Keratinocyte (primary cell): ENCODE measurements at regions not wholly inside any gene's neighbourhood (a gene's known extent, or its start where the extent isn't known, plus 50 kb on each side); places are given as distances from the start of the nearest gene placed in this dataset.

Source experiments
- DNase-seq: peaks from one replicate; pipeline ENCODE4 v3.0.0-alpha.2; 2011; ENCODE audit warnings: low read depth, missing footprints, low spot score
- FAIRE-seq: peaks from 2 replicates; lab custom pipeline; 2011; peaks lifted over from hg19 to GRCh38; lab: Jason Lieb, UNC
- H2AFZ ChIP-seq: 2 replicates; pipeline ENCODE4 v1.6.0; 2012; ENCODE audit warnings: low read length, control low read depth, inconsistent platforms; ENCODE audit not compliant: control insufficient read depth
- H3K27ac ChIP-seq: 2 replicates; pipeline ENCODE4 v1.5.1; 2011; ENCODE audit warnings: low read length; ENCODE audit not compliant: control insufficient read depth, insufficient read depth
- H3K27me3 ChIP-seq: 3 replicates; pipeline ENCODE4 v1.6.0; 2011; ENCODE audit warnings: low read length; ENCODE audit not compliant: control insufficient read depth, insufficient read depth; ENCODE audit errors: extremely low read depth
- H3K36me3 ChIP-seq, 2 experiments: 2 replicates in 1 of 2; 3 replicates in 1 of 2; pipeline ENCODE4 v1.5.1; 2011; ENCODE audit warnings: low read length in 2 of 2, mild to moderate bottlenecking in 1 of 2; ENCODE audit not compliant: control insufficient read depth in 2 of 2, insufficient read depth in 2 of 2; ENCODE audit errors: extremely low read depth in 1 of 2
- H3K4me1 ChIP-seq: 3 replicates; pipeline ENCODE4 v1.5.1; 2011; ENCODE audit warnings: low read length; ENCODE audit not compliant: control insufficient read depth, insufficient read depth; ENCODE audit errors: extremely low read depth
- H3K4me2 ChIP-seq: 3 replicates; pipeline ENCODE4 v1.6.0; 2011; ENCODE audit warnings: low read depth, low read length; ENCODE audit not compliant: control insufficient read depth, insufficient read depth; ENCODE audit errors: extremely low read depth
- H3K4me3 ChIP-seq, 3 experiments: fragments of 200-600 bp in 1 of 3; sonication (generic) in 1 of 3; 2 replicates in 2 of 3; 3 replicates in 1 of 3; pipeline ENCODE4 v1.5.1; 2011 to 2016; ENCODE audit warnings: low read length in 3 of 3, mild to moderate bottlenecking in 3 of 3, control low read depth in 2 of 3, inconsistent platforms in 1 of 3, low read depth in 1 of 3, mixed read lengths in 1 of 3, mixed run types in 1 of 3, moderate library complexity in 1 of 3; ENCODE audit not compliant: control insufficient read depth in 2 of 3, insufficient read depth in 2 of 3; ENCODE audit errors: extremely low read depth in 1 of 3
- H3K79me2 ChIP-seq: 2 replicates; pipeline ENCODE4 v1.6.0; 2012; ENCODE audit warnings: low read length; ENCODE audit not compliant: control insufficient read depth, insufficient read depth
- H3K9ac ChIP-seq: 3 replicates; pipeline ENCODE4 v1.6.0; 2011; ENCODE audit warnings: low read length; ENCODE audit not compliant: control insufficient read depth, insufficient read depth; ENCODE audit errors: extremely low read depth
- H3K9me1 ChIP-seq: 3 replicates; pipeline ENCODE4 v1.6.0; 2011; ENCODE audit warnings: low read length; ENCODE audit not compliant: control insufficient read depth, insufficient read depth; ENCODE audit errors: extremely low read depth
- H3K9me3 ChIP-seq: 2 replicates; pipeline ENCODE4 v1.5.1; 2012; ENCODE audit warnings: low read depth, low read length; ENCODE audit not compliant: control insufficient read depth
- H4K20me1 ChIP-seq: 3 replicates; pipeline ENCODE4 v1.6.0; 2011; ENCODE audit warnings: low read length; ENCODE audit not compliant: control insufficient read depth, insufficient read depth; ENCODE audit errors: extremely low read depth
- CTCF ChIP-seq, 3 experiments: IDR thresholded peaks in 1 of 3; conservative IDR thresholded peaks in 1 of 3; optimal IDR thresholded peaks in 1 of 3; 2 replicates in 2 of 3; 3 replicates in 1 of 3; pipeline versions ENCODE3 to v1.5.1; 2011; ENCODE audit warnings: low read length in 3 of 3, mild to moderate bottlenecking in 3 of 3, moderate library complexity in 2 of 3, control low read depth in 1 of 3, inconsistent platforms in 1 of 3; ENCODE audit not compliant: insufficient read depth in 2 of 3; ENCODE audit errors: extremely low read depth in 1 of 3
- EZH2 ChIP-seq: IDR thresholded peaks from one replicate; pipeline ENCODE4 v1.6.1; 2012; ENCODE audit warnings: inconsistent platforms, mild to moderate bottlenecking, low read length, moderate library complexity
- dilution Hi-C: fragments of 300-500 bp; cut with MboI; formaldehyde crosslinking; loops from one replicate; pipeline ENCODE4 v1.7.0; 2020; ENCODE audit warnings: low sequenced_read_pairs; ENCODE audit not compliant: extremely low pct_ligation_motif_present

GRCh38 chrX:131746491-131746968 lies 202.7 kb downstream of the OR13H1 start:
- Histone ChIP-seq H3K36me3 (no peaks in the 10 kb centered on the region), H3K9me1 (no peaks in the 10 kb centered on the region), H2AFZ (peak overlapping the region; percentile 89), H3K27me3 (no peaks in the 10 kb centered on the region), H4K20me1 (no peaks in the 10 kb centered on the region), H3K79me2 (no peaks in the 10 kb centered on the region), H3K4me3 (peak overlapping the region; percentile 54 to 71 (median 56)), H3K4me2 (peak overlapping the region; percentile 65), H3K9me3 (no peaks in the 10 kb centered on the region), H3K4me1 (peaks cover 5% of the 10 kb centered on the region), H3K9ac (peak overlapping the region; percentile 61), H3K27ac (peak overlapping the region; percentile 54)
- DNase-seq (no peak), FAIRE-seq (no peak)
- dilution Hi-C loops = no loop called here
- TF ChIP-seq EZH2 = no peak
- peak; percentile 21 to 56 (median 43) for TF ChIP-seq CTCF (optimal IDR thresholded peaks at IDR 0.05 in 1 of 3, IDR thresholded peaks at IDR 0.05 in 1 of 3, conservative IDR thresholded peaks at IDR 0.05 in 1 of 3; ENCODE audit: extremely low read depth in 1 of 3, insufficient read depth in 2 of 3, low read length in 3 of 3)

GRCh38 chrX:131747173-131747572 lies 203.3 kb downstream of the OR13H1 start:
- dilution Hi-C loops = no loop called here
- H3K9ac ChIP-seq = peak overlapping the region; percentile 61
- H4K20me1 ChIP-seq = no peaks in the 10 kb centered on the region
- no peaks in the 10 kb centered on the region for H3K9me1 ChIP-seq
- H3K36me3 ChIP-seq = no peaks in the 10 kb centered on the region
- no peak for DNase-seq
- no peaks in the 10 kb centered on the region for H3K27me3 ChIP-seq
- peak; percentile 39 to 64 (median 60) for TF ChIP-seq CTCF (optimal IDR thresholded peaks at IDR 0.05 in 1 of 3, IDR thresholded peaks at IDR 0.05 in 1 of 3, conservative IDR thresholded peaks at IDR 0.05 in 1 of 3; ENCODE audit: extremely low read depth in 1 of 3, insufficient read depth in 2 of 3, low read length in 3 of 3)
- no peak for TF ChIP-seq EZH2
- H3K4me3 ChIP-seq = peak overlapping the region; percentile 54 to 71 (median 56)
- peak overlapping the region; percentile 54 for H3K27ac ChIP-seq
- H3K4me2 ChIP-seq = peak overlapping the region; percentile 65
- peak overlapping the region; percentile 89 for H2AFZ ChIP-seq
- no peaks in the 10 kb centered on the region for H3K79me2 ChIP-seq
- peak; percentile 44 for FAIRE-seq
- peaks cover 3% of the 10 kb centered on the region for H3K4me1 ChIP-seq
- no peaks in the 10 kb centered on the region for H3K9me3 ChIP-seq
